Lower leg skin (tissue), 4 donors: ENCODE measurements at regions not wholly inside any gene's neighbourhood (a gene's known extent, or its start where the extent isn't known, plus 50 kb on each side); places are given as distances from the start of the nearest gene placed in this dataset.
A peak's percentile ranks its signal among the peaks of the same experiment; 100 is the strongest.

Experiments
- DNase-seq, 2 donors: peaks; one replicate each; pipeline ENCODE4 v3.0.0-alpha.2; 2019; ENCODE audit warnings: low spot score in 2 of 2
- H3K4me3 ChIP-seq: fragments of 200-600 bp; sonication (generic); 2 replicates; pipeline ENCODE4 v1.5.1; 2017; ENCODE audit warnings: mild to moderate bottlenecking, low read depth; ENCODE audit not compliant: poor library complexity, severe bottlenecking
- POLR2A ChIP-seq, 2 donors: fragments of 450-650 bp; IDR thresholded peaks; one replicate each; pipeline ENCODE4 v1.6.1; 2016 to 2017; ENCODE audit warnings: antibody characterized with exemption in 2 of 2, mild to moderate bottlenecking in 1 of 2, moderate library complexity in 1 of 2
- WGBS, 2 donors: methylation state at CpG; one replicate each; pipeline ENCODE4 v1.1.5; 2018; 5-methylcytosine and 5-hydroxymethylcytosine counted together
- intact Hi-C: fragments of 100-400 bp; cut with DNase I; formaldehyde crosslinking; loops from one replicate; pipeline ENCODE4 v1.15.0; 2023; ENCODE audit warnings: low total_unique reads
- TF ChIP-seq, protein P1 (sequence below), 3 donors: fragments of 450-650 bp; IDR thresholded peaks; one replicate each; pipeline ENCODE4 v1.5.1; 2016; ENCODE audit warnings: antibody characterized with exemption in 3 of 3, mild to moderate bottlenecking in 3 of 3, moderate library complexity in 2 of 3

DNA sequence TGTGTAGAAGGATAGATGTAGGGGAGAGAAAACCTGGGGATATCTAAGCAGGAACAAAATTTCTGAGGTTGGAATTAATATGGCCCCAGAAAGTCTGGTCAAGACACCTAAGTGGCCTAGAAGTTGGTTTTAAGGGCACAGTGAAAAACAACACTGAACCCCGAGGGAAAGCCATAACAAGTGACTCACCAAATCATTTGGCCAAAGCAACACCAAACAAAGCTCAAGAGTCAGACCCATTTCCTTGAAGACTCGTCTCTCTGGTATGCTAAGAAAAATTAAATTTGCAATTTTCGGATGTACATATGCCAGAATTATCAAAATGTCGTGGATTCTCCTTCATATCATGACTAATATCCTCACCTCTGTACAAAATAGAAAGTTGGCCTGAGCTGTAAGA lies 162.9 kb downstream of the SMIM20 start:
- H3K4me3 ChIP-seq: no peak overlapping the region
- DNase-seq: no peak
- WGBS, 2 donors: 58 to 61% methylated on average over 4 of the region's 4 CpGs
- TF ChIP-seq POLR2A (IDR thresholded peaks at IDR 0.05): no peak
- TF ChIP-seq, protein P1, sequence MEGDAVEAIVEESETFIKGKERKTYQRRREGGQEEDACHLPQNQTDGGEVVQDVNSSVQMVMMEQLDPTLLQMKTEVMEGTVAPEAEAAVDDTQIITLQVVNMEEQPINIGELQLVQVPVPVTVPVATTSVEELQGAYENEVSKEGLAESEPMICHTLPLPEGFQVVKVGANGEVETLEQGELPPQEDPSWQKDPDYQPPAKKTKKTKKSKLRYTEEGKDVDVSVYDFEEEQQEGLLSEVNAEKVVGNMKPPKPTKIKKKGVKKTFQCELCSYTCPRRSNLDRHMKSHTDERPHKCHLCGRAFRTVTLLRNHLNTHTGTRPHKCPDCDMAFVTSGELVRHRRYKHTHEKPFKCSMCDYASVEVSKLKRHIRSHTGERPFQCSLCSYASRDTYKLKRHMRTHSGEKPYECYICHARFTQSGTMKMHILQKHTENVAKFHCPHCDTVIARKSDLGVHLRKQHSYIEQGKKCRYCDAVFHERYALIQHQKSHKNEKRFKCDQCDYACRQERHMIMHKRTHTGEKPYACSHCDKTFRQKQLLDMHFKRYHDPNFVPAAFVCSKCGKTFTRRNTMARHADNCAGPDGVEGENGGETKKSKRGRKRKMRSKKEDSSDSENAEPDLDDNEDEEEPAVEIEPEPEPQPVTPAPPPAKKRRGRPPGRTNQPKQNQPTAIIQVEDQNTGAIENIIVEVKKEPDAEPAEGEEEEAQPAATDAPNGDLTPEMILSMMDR (IDR thresholded peaks at IDR 0.05): no peak
- intact Hi-C loops: no loop called here

DNA sequence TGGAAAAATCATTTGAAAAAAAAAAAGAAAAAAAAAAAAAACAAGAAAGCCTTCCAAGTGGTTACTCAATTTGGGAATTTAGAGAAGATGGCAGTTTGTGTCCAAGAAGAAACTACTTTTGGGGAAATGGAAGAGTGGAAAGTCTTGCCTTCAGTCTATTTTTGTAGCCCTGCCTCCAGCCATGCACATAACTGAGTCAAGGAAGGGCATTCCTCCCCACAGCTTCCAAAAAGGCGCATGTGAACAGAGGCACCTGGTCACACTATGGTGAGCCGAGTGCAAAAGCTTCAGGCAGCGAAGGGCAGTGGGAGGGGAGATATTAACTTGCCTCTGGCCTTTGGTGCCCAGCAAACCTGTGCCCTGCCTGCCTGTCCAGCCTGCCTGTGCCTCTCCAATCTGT lies 163.7 kb downstream of the SMIM20 start:
- 83 to 90% methylated on average over 3 of the region's 3 CpGs for WGBS, 2 donors
- intact Hi-C loops: no loop called here
- DNase-seq: no peak
- TF ChIP-seq, protein P1 (IDR thresholded peaks at IDR 0.05): no peak
- TF ChIP-seq POLR2A (IDR thresholded peaks at IDR 0.05): no peak
- no peak overlapping the region for H3K4me3 ChIP-seq

DNA sequence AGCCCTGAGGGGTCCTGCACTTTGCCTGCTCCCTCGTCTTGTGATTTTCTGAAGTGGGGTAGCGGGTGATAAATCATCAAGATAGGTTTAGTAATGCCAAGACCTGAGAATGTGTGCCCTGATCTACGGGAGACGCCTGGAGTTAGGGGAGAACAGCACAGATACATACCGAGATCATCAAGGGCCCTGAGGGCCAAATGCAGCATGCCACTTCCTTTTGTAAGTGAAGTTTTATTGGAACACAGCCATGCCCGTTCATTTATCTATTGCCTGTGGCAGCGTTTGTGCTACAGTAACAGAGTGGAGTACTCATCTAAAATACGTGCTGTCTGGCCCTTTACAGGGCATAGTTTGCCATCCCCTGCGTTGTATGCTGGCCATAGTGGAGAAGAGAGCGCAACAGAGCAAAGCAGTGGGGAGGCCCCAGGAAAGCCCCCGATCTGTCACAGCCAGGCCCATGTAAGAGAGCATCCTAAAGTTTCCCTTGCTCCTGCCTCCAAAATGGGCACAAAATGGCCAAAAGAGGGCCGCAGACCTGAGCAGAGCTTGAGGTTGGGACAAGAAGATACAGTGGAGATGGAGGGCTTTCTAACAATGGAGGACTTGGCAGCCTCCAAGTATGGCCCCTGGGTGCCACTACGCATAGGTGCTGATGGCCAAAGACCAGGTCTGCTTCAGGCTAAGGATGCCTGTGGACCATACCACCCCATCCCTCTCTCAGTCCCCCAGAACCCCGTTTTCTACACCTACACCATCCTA lies 167.0 kb downstream of the SMIM20 start:
- no peak overlapping the region for H3K4me3 ChIP-seq
- DNase-seq: peak in 1 of 2 donors; percentile 74
- WGBS, 2 donors: 58 to 74% methylated on average over 14 of the region's 14 CpGs
- TF ChIP-seq, protein P1 (IDR thresholded peaks at IDR 0.05): no peak
- TF ChIP-seq POLR2A (IDR thresholded peaks at IDR 0.05): no peak
- intact Hi-C loops: no loop called here

DNA sequence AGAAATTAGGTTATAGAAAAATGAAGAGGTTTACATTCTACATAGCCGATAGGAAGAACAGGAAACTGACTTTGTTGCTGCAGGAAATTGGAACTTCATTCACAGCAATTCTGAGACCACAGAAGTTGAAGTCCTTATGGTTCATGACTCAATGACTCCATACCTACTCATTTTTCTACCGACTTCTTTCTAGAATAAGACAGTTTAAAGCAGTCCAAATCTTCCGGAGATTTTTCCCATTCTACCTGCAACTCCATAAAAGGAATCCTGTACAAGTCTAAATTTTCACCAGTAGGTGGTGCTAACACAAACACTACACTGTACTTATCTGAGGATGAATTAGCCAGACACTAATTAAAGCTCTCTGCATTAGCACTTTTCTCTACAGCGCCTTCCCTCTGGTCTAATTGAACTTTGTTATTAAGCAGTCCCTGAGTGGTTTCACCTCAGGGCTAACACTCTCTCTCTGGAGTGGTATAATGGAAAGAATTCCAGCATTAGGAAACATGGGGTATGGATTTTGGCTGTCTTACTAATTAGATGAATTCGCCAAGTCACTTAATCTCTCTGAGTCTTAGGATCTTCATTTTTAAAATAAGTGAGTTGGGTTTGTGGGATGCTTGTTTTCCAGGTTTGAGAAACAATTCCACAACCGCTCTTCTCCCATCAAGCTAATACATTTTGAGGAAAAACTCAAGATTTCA lies 167.9 kb downstream of the SMIM20 start:
- 49 to 51% methylated on average over 6 of the region's 6 CpGs for WGBS, 2 donors
- DNase-seq: no peak
- intact Hi-C loops: no loop called here
- H3K4me3 ChIP-seq: no peak overlapping the region
- TF ChIP-seq, protein P1 (IDR thresholded peaks at IDR 0.05): no peak
- no peak for TF ChIP-seq POLR2A (IDR thresholded peaks at IDR 0.05)

DNA sequence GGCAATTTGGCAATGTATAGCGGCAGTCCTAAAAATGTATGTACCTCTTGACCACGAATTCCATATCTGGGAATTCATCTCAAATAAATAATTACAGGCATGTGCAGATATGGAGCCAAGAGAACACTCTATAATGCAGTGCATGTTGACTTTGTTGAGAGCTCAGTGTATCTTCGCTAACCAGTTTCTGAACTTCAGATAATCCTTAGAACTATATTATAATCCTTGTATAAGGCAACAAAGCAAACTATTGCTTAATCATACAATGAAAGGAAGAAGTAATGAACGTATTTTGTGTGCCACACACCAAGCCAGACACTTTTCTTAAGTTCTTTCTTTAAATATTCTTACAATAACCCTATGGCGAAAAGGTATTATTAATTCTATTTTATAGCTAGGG lies 168.5 kb downstream of the SMIM20 start:
- no peak for DNase-seq
- WGBS, 2 donors: 67 to 74% methylated on average over 5 of the region's 5 CpGs
- TF ChIP-seq POLR2A (IDR thresholded peaks at IDR 0.05): no peak
- intact Hi-C loops: no loop called here
- no peak overlapping the region for H3K4me3 ChIP-seq

DNA sequence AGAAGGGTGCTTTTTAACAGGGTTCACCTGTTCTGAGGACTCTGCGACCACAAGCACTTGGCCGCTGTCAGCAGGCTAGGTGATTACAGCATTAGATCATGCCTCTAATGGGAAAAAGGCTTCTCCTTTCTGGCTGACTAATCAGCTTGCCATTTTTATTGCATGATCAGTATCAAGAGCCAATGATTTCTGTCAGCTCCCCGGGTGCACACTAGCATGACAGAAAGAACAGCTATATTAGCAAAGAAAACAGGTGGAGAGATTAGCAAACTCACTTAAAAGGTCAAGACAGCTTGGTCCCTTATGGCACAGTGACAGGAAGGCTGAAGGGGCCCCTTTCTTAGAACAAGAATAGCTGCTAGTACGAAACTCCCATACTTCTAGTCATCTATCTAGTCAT lies 170.0 kb downstream of the SMIM20 start:
- intact Hi-C loops: no loop called here
- no peak for DNase-seq
- TF ChIP-seq, protein P1 (IDR thresholded peaks at IDR 0.05): no peak
- no peak for TF ChIP-seq POLR2A (IDR thresholded peaks at IDR 0.05)
- WGBS, 2 donors: 32 to 37% methylated on average over 4 of the region's 4 CpGs
- H3K4me3 ChIP-seq: no peak overlapping the region
